ENCODE measurements at regions not wholly inside any gene's neighbourhood (a gene's known extent, or its start where the extent isn't known, plus 50 kb on each side); places are given as distances from the start of the nearest gene placed in this dataset.
"Not testable (repeated sequence)": the region's sequence is repeated elsewhere in the genome, so short reads cannot be mapped to it uniquely, and the experiment has no call there.

GRCh38 chr10:85408388-85408787 lies 958.2 kb downstream of the GRID1 start:
- no peak for DNase-seq

- not testable (repeated sequence) for DNase-seq
Observed at GRCh38 chr10:85410586-85410985, 956.0 kb downstream of the GRID1 start.

DNA sequence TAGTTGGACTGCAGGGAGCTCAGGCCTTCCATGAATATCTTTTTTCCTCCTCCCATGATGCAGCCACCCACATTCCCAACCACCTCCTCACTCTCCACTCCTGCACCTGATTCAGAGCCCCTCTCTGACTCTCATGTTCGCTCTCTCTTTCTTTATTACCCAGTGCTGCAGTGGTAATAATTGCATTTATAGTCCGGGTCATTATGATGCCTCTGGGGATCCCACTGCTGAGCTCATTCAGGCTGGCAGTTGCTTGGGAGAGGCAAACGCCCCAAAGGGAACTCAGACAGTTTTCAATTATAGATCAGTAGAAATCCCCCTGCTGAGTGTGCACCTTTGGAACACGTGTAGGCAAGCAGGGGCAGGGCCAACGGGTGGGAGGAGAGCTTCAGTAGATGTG lies 953.0 kb downstream of the GRID1 start:
- no peak for DNase-seq

DNA sequence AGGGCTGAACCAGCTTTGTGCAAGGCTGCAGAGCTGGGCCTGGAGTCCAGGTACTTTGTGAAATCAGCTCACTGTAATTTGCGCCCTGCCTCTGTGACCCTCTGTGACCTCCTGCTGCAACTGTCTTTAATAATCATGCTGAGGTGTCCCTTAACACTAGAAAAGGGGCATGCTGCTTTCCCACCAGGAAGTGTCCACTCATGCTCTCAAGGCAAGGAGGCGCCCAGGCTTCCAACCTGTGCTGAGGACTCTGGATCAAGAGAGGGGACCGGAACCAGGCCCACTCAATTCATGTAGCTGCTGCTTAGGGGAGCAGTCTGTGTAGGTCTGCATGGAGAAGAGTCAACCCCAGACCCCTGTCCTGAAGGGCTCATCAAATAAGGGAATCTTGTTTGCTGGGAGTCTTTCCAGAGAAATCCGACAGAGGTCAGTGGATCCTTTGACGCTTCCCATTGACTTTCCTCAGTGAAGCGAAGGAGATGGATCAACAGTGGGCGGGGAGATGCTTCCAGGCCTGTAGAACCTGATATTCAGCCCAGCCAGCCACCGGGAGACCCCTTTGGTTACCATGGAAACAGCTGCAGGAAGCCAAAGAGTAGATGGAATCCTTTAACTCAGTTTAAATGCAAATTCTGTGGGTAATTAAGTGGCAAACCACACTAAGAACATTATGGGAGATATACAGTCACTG lies 945.9 kb downstream of the GRID1 start:
- DNase-seq, result no peak

DNA sequence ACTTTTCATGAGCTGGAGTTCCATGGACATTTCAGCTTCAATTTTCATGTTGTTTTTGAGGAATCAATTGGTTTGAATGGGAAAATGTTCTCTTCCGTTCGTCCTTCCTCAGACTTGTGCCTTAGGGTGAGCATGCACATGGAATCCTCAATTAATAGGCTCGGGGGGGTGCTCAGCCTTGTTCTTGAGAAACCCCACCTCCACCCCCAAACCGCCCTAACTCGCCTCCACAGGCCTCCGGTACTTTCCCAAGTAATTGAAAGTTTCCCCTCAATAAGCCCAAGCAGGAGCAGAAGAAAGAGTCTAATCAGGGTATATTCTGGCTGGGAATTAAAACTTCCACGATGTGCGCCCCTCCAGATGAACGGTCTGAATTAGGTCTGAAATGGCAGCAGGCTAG lies 945.2 kb downstream of the GRID1 start:
- DNase-seq, result no peak

GRCh38 chr10:85429126-85429525 lies 937.5 kb downstream of the GRID1 start:
- no peak for DNase-seq

GRCh38 chr10:85430991-85431390 lies 935.6 kb downstream of the GRID1 start:
- no peak for DNase-seq

- DNase-seq, result no peak
Observed at GRCh38 chr10:85433248-85433647, 933.3 kb downstream of the GRID1 start.

DNA sequence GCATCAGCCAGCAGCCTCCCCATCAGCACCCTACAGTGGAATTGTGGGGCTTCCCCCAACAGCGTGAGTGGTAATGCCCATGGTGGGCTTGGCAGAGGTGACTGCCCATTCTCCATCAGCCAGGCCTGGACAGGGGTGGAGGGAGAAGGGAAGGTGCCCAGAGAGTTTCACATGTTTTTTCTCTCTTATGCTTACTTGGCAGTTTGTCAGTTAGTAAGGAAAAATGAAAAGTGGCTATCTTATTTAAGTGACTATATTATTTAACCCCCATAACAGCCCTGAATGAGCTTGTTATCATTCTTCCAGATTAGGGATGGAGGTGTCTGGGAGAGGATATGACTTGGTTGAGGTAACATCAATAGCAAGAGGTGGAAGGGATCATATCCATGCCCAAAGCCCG lies 921.7 kb downstream of the GRID1 start:
- no peak for DNase-seq

- DNase-seq, result no peak
Observed at GRCh38 chr10:85445702-85446101, 920.9 kb downstream of the GRID1 start.

DNA sequence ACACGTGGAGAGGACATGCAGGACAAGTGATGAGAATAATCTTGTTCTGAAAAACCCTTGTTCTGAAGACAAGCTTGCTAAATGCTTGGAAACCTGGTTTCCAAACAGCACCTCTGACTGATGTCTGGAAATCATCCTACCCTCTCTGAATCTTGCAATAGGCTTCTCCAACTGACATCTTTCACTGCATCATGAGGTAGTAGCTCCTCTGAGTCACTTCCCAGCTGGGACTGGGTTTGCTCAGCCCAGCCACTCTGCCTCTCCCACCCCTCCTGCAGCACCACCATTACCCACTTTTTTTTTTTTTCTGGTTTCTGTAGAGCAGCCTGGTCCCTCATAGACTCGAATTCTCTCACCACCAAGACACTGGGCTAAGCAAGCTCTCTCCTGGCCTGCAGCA lies 919.8 kb downstream of the GRID1 start:
- no peak for DNase-seq

- DNase-seq, result no peak
Observed at GRCh38 chr10:85447690-85448089, 918.9 kb downstream of the GRID1 start.

DNA sequence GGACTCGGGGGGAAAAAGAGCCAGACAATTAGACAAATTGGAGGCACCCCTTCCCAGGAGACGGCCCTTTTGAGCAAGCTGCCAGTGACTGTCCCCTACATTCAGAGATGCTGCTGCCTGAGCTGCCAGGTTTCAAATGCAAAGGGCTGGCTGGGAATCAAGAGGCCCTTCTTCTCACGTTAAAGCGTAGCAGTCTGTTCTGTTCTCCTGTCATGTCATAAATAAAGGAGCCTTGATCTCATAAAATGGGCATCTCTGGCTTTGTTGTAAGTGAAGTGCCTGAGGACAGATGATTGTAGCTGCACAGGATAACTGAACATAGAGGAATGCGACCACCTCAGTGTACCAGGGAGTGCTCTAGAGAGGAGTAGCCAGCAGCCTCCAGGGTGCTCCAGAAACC lies 917.9 kb downstream of the GRID1 start:
- no peak for DNase-seq

DNA sequence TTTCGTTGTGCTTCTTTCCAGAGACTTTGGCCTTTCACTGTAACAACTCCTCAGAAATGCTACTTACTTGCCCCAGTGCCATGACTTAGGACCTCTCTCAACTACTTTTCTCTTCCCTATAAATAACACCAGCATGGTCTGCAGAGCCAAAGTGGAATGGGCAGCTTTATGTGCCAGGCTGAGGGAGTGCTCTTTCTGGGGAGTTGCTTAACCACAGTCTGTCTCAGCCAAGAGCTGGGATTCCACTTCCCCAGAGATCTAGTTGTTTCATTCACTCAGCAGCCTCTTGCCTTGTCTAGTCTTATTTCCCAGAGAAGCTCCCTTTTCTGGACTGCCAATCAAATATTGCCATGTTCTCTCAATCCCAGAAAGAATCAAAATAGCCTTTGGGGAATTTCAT lies 912.2 kb downstream of the GRID1 start:
- no peak for DNase-seq

- DNase-seq, result no peak
Observed at GRCh38 chr10:85457191-85457590, 909.4 kb downstream of the GRID1 start.

- no peak for DNase-seq
Observed at GRCh38 chr10:85458324-85458723, 908.3 kb downstream of the GRID1 start.

DNA sequence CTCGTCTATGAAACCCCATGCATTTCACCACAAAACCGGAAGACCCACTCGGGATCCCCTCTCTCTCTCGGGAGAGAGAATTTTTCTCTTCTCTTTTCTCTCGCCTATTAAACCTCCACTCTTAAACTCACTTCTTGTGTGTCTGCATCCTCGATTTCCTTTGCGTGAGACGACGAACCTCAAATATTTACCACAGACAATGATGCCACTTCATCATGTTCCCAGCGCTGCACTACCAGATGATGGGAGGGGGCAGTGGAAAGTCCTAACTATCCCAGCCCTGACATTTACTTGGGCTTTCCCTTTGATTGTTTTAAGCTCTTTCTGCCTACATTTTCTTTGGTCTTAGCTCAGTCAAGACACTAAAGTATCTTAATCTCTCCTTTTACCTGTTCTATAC lies 906.7 kb downstream of the GRID1 start:
- no peak for DNase-seq

- DNase-seq, result no peak
Observed at GRCh38 chr10:85464336-85464735, 902.3 kb downstream of the GRID1 start.

DNA sequence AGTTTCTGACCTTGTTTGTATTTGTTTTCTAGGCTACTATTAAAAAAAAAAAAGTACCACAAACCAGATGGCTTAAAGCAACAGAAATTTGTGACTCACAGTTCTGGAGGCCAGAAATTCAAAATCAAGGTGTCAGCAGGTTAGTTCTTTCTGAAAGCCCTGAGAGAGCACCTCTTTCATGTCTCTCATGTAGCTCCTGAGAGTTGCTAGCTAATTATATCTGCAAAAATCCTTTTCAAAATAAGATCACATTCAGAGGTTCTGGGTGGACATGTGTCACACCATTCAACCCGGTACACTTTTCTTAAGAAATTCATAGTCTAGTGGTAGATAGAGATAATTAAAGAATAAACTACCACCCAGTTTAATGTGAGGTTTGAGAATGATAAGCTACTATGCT lies 888.6 kb downstream of the GRID1 start:
- no peak for DNase-seq

DNA sequence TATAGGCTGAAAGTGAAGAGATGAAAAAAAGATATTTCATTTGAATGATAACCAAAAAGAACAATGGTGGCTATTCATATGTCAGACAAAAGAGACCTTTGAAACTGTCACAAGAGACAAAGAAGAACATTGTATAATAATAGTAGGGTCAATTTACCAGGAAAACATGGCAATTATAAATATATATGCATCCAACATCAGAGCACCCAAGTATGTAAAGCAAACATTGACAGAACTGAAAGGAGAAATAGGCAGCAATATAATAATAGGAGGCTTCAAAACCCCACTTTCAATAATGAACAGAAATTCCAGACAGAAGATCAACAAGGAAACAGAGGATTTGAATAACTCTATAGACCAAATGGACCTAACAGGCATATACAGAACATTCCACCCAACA lies 876.2 kb downstream of the GRID1 start:
- DNase-seq, result no peak

DNA sequence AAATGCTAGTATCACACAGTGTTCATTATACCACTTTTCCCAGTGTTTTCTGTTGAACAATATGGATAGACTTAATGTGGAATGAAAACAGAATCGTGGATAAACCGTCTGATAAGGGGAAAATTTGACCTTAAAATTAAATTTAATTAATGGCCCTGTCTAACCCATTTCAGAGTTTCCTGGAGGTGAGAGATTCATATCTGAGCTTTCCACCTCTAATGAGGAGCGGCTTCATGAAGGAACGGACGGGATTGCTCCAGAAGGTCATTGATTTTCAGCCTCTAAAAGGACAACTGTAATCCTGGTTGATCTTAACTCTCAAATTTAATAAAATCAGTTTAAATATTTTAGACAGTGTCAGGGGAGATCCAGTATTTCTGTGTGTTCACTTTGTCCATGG lies 874.9 kb downstream of the GRID1 start:
- DNase-seq, result no peak

DNA sequence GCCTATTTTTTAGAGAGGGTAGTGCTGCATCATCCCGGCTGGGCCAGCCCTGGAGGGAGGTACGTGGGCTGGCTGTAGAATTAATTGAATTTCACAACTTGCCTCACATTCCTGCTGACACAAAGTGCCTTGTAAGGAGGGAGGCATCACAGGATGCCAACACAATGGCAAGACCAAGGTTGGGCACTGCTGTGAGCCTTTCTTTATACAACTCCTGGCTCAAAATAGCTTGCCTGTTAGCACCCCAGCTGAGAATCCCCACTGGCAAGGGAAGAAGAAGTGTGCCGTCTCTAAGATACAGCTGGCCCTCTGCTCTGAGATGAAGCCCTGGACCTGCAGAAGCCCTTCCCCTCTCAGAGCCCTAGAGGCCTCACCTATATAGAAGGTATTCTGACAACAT lies 873.9 kb downstream of the GRID1 start:
- DNase-seq, result no peak

GRCh38 chr10:85493703-85494102 lies 872.9 kb downstream of the GRID1 start:
- no peak for DNase-seq

- not testable (repeated sequence) for DNase-seq
Observed at GRCh38 chr10:85504641-85505040, 862.0 kb downstream of the GRID1 start.

GRCh38 chr10:85508159-85508558 lies 858.4 kb downstream of the GRID1 start:
- no peak for DNase-seq

DNA sequence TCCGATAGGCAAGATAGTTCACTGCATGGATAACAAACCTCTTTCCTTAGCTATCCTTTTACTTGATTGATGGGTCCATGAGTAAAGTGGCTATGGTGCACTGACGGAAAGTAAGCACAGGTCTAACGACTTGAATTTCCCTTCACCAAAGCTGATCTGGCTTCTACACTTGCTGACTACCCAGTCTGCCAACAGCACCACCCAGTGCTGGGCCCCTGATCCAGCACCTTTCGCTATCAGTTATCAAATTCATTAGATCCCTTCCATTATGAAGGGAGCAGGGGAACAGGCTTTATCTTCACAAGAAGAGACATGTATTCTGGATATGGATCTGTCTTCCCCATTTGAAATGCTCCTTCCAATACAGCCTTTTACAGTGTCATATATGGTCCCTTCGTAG lies 855.9 kb downstream of the GRID1 start:
- no peak for DNase-seq

All from NK-92 treated with Interleukin-12 subunit alpha and Interleukin-12 subunit beta, amount 100 ng/mL, for 24 hours (cell line).